Uterus (tissue), 2 donors: ENCODE measurements at regions not wholly inside any gene's neighbourhood (a gene's known extent, or its start where the extent isn't known, plus 50 kb on each side); places are given as distances from the start of the nearest gene placed in this dataset.

Experiments
- POLR2A ChIP-seq, 2 donors: fragments of 450-650 bp; IDR thresholded peaks; one replicate each; pipeline ENCODE4 v1.6.1; 2016; ENCODE audit warnings: antibody characterized with exemption in 2 of 2, mild to moderate bottlenecking in 1 of 2, moderate library complexity in 1 of 2
- TF ChIP-seq, protein P1 (sequence below), 4 experiments: fragments of 200-600 bp in 2 of 4; fragments of 450-650 bp in 2 of 4; sonication (generic) in 2 of 4; IDR thresholded peaks; one replicate each; pipeline ENCODE4 v1.5.1; 2016 to 2019; ENCODE audit warnings: antibody characterized with exemption in 4 of 4, mild to moderate bottlenecking in 2 of 4, moderate library complexity in 1 of 4

DNA sequence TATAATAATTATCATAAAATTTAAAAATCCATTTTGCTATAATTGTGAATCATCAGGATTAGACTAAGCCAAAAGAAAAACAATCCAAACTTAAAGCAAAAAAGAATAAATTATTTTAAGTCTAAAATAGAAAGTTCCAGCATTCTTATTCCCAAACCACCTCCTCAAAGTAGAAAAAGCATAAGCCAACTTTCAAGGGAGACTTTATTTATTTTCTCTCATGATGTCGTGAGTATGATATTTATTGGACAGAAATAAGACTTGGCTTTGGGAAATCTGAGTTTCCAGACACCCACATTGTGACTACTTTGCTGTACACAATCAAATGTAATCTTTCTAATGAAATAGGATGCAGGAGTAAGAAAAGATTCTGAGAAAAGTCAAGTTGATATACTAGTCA is 372.1 kb downstream of the MTRR start:
- TF ChIP-seq POLR2A (IDR thresholded peaks at IDR 0.05): no peak
- TF ChIP-seq, protein P1, sequence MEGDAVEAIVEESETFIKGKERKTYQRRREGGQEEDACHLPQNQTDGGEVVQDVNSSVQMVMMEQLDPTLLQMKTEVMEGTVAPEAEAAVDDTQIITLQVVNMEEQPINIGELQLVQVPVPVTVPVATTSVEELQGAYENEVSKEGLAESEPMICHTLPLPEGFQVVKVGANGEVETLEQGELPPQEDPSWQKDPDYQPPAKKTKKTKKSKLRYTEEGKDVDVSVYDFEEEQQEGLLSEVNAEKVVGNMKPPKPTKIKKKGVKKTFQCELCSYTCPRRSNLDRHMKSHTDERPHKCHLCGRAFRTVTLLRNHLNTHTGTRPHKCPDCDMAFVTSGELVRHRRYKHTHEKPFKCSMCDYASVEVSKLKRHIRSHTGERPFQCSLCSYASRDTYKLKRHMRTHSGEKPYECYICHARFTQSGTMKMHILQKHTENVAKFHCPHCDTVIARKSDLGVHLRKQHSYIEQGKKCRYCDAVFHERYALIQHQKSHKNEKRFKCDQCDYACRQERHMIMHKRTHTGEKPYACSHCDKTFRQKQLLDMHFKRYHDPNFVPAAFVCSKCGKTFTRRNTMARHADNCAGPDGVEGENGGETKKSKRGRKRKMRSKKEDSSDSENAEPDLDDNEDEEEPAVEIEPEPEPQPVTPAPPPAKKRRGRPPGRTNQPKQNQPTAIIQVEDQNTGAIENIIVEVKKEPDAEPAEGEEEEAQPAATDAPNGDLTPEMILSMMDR (IDR thresholded peaks at IDR 0.05): no peak
